Fibroblast of skin of scalp (primary cell): ENCODE measurements at regions not wholly inside any gene's neighbourhood (a gene's known extent, or its start where the extent isn't known, plus 50 kb on each side); places are given as distances from the start of the nearest gene placed in this dataset.

Source experiments
- DNase-seq: peaks from one replicate; pipeline ENCODE4 v3.0.0-alpha.2; 2013

- DNase-seq = peak; percentile 62
These were observed 67.4 kb upstream of the FAM47B start for GRCh38 chrX:34875204-34875603.

- peak; percentile 77 for DNase-seq
These were observed 65.2 kb upstream of the FAM47B start for GRCh38 chrX:34877436-34877835.

- peak; percentile 62 for DNase-seq
These were observed 63.2 kb upstream of the FAM47B start for GRCh38 chrX:34879346-34879745.

GRCh38 chrX:34879886-34880285, 62.7 kb upstream of the FAM47B start:
- DNase-seq = no peak

GRCh38 chrX:34880656-34881055, 61.9 kb upstream of the FAM47B start:
- DNase-seq = peak; percentile 77

GRCh38 chrX:34881671-34882070, 60.9 kb upstream of the FAM47B start:
- DNase-seq = no peak

GRCh38 chrX:34884817-34885216, 57.8 kb upstream of the FAM47B start:
- DNase-seq = peak; percentile 76

GRCh38 chrX:34886011-34886410, 56.6 kb upstream of the FAM47B start:
- no peak for DNase-seq

GRCh38 chrX:34891391-34891790, 51.2 kb upstream of the FAM47B start:
- no peak for DNase-seq
